Esophagus muscularis mucosa (tissue), 4 donors: ENCODE measurements at regions not wholly inside any gene's neighbourhood (a gene's known extent, or its start where the extent isn't known, plus 50 kb on each side); places are given as distances from the start of the nearest gene placed in this dataset.

ENCODE experiments used
- EP300 ChIP-seq: sonication (generic); formaldehyde crosslinking; IDR thresholded peaks from one replicate; pipeline ENCODE4 v1.6.1; 2017; ENCODE audit warnings: antibody characterized with exemption
- POLR2A ChIP-seq: fragments of 450-650 bp; IDR thresholded peaks from one replicate; pipeline ENCODE4 v1.6.1; 2017; ENCODE audit warnings: antibody characterized with exemption, moderate library complexity, mild to moderate bottlenecking, low read depth
- POLR2AphosphoS5 ChIP-seq, 2 donors: sonication (generic); formaldehyde crosslinking; IDR thresholded peaks; one replicate each; pipeline ENCODE4 v1.6.1; 2017; ENCODE audit warnings: antibody characterized with exemption in 2 of 2
- TF ChIP-seq, protein P1 (sequence below), 3 experiments: fragments of 200-600 bp in 2 of 3; fragments of 450-650 bp in 1 of 3; sonication (generic) in 2 of 3; IDR thresholded peaks; one replicate each; pipeline ENCODE4 v1.5.1; 2017 to 2019; ENCODE audit warnings: antibody characterized with exemption in 3 of 3, mild to moderate bottlenecking in 2 of 3, moderate library complexity in 1 of 3

DNA sequence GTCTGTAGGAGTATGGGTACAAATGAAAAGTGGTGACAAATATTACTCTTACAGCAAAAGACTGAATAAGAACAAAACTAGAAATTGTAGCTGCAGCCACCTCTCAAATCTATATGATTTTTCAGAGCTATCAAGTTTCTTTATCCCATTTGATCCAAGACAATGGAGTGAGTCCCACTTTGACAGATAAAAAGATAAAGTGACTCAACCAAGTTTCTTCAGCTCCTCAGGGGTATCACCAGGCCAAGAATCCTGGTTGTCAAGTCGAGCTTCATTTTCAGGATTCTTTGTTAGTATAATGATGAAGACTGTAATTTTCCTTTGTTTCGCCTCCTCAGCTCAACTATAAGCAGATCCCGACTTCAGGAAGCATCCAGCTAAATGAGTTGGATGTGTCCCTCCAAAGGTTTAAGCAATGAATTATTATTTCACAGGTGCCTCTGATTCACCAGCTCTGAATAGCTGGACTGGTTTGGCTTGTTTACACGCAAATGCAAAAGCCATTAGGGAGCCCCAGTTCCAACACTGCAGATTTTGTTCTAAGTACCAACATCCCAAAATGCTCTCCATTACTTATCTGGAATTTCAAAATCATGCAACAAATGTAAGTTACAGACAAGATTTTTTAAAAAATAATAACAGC, 238.9 kb downstream of the MAFB start:
- TF ChIP-seq POLR2AphosphoS5 (IDR thresholded peaks at IDR 0.05) (no peak), POLR2A (no peak), EP300 (no peak)
- TF ChIP-seq, protein P1, sequence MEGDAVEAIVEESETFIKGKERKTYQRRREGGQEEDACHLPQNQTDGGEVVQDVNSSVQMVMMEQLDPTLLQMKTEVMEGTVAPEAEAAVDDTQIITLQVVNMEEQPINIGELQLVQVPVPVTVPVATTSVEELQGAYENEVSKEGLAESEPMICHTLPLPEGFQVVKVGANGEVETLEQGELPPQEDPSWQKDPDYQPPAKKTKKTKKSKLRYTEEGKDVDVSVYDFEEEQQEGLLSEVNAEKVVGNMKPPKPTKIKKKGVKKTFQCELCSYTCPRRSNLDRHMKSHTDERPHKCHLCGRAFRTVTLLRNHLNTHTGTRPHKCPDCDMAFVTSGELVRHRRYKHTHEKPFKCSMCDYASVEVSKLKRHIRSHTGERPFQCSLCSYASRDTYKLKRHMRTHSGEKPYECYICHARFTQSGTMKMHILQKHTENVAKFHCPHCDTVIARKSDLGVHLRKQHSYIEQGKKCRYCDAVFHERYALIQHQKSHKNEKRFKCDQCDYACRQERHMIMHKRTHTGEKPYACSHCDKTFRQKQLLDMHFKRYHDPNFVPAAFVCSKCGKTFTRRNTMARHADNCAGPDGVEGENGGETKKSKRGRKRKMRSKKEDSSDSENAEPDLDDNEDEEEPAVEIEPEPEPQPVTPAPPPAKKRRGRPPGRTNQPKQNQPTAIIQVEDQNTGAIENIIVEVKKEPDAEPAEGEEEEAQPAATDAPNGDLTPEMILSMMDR (IDR thresholded peaks at IDR 0.05): no peak
